ENCODE measurements at regions not wholly inside any gene's neighbourhood (a gene's known extent, or its start where the extent isn't known, plus 50 kb on each side); places are given as distances from the start of the nearest gene placed in this dataset.

DNA sequence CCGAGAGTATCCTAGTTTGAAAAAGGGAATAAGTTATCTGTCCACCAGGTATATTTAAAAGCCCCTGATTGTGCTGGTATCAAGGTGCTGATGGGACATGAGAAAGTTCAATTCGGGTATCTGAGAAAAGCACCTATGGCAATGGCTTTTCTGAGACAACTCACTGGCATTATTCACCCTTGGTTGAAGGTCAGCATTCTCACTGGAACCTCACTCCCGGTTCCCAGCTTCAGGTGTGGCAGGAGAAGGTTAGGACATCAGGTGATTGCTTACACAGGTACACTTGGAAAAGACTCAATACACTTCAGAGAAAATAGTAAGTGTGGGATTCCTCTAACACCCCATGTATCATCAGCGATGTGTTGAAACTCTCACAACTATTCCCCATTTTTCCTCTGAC, 643.1 kb downstream of the INHBA start (continued):
- TF ChIP-seq GLIS3 (CRISPR knock-in tag; IDR thresholded peaks at IDR 0.05) (no peak), BACH2 (CRISPR knock-in tag; IDR thresholded peaks at IDR 0.05; ENCODE audit: borderline replicate concordance) (no peak), TCF4 (CRISPR knock-in tag; IDR thresholded peaks at IDR 0.05; ENCODE audit: borderline replicate concordance) (no peak), ZFP3 (CRISPR knock-in tag; IDR thresholded peaks at IDR 0.05) (no peak), SNAI2 (CRISPR knock-in tag; IDR thresholded peaks at IDR 0.05) (no peak), CSDC2 (CRISPR knock-in tag; IDR thresholded peaks at IDR 0.05) (no peak), ZNF565 (CRISPR knock-in tag; conservative IDR thresholded peaks at IDR 0.05; ENCODE audit: low read depth) (no peak), ISL1 (CRISPR knock-in tag; IDR thresholded peaks at IDR 0.05) (no peak), ZNF70 (CRISPR knock-in tag; IDR thresholded peaks at IDR 0.05) (no peak), PATZ1 (CRISPR knock-in tag; IDR thresholded peaks at IDR 0.05; ENCODE audit: borderline replicate concordance) (no peak), RARB (CRISPR knock-in tag; IDR thresholded peaks at IDR 0.05) (no peak)

DNA sequence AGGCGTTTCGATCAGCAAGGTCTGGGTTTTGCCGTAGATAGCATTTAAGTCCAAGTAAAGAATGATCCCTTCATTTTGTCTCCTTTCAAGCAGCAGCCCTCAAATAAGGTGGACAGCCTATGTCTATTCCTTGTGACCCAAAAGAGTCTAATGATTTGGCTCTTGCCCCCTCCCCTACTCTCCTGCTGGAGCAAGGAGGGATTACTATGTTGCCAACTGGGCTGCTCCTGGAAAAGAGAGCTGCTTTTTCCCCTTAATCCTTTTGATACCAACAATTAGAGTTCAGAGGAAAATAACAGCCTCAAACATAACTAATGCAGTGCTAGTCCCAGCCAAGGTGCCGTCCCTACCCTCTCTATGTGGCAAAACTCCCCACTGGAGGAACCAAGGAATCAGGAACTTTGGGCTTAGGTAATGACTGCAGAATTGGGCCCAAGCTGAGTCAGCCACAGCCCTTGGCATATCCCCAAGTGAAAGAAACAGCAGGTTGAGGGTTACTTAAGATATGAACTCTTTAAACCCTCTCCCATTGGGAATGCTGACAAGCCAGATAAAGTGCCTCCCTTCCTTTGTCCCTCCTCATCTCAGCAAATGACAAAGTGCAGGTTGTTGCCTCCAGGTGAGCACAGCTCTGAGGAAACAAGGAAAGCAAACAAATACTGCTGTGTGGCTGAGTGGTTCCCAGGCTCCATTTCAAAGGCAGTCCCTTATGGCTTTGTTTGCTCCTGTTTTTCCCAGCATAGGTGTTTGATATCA, 643.7 kb downstream of the INHBA start:
- ATAC-seq = no peak
- no peak for TF ChIP-seq OSR1 (CRISPR knock-in tag; IDR thresholded peaks at IDR 0.05)
- TF ChIP-seq ZNF70 (CRISPR knock-in tag; IDR thresholded peaks at IDR 0.05) = no peak
- no peak for TF ChIP-seq ESRRG (CRISPR knock-in tag; IDR thresholded peaks at IDR 0.05)
- TF ChIP-seq ARNTL (CRISPR knock-in tag; IDR thresholded peaks at IDR 0.05; ENCODE audit: borderline replicate concordance, low read depth) = no peak
- TF ChIP-seq, protein P1, sequence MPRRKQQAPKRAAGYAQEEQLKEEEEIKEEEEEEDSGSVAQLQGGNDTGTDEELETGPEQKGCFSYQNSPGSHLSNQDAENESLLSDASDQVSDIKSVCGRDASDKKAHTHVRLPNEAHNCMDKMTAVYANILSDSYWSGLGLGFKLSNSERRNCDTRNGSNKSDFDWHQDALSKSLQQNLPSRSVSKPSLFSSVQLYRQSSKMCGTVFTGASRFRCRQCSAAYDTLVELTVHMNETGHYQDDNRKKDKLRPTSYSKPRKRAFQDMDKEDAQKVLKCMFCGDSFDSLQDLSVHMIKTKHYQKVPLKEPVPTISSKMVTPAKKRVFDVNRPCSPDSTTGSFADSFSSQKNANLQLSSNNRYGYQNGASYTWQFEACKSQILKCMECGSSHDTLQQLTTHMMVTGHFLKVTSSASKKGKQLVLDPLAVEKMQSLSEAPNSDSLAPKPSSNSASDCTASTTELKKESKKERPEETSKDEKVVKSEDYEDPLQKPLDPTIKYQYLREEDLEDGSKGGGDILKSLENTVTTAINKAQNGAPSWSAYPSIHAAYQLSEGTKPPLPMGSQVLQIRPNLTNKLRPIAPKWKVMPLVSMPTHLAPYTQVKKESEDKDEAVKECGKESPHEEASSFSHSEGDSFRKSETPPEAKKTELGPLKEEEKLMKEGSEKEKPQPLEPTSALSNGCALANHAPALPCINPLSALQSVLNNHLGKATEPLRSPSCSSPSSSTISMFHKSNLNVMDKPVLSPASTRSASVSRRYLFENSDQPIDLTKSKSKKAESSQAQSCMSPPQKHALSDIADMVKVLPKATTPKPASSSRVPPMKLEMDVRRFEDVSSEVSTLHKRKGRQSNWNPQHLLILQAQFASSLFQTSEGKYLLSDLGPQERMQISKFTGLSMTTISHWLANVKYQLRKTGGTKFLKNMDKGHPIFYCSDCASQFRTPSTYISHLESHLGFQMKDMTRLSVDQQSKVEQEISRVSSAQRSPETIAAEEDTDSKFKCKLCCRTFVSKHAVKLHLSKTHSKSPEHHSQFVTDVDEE (CRISPR knock-in tag; IDR thresholded peaks at IDR 0.05) = no peak
- TF ChIP-seq PATZ1 (CRISPR knock-in tag; IDR thresholded peaks at IDR 0.05; ENCODE audit: borderline replicate concordance) = no peak
- TF ChIP-seq ZC3H10 (CRISPR knock-in tag; IDR thresholded peaks at IDR 0.05) = no peak
- TF ChIP-seq ZNF8 (CRISPR knock-in tag; IDR thresholded peaks at IDR 0.05) = no peak
- TF ChIP-seq CSDC2 (CRISPR knock-in tag; IDR thresholded peaks at IDR 0.05) = no peak
- no peak for TF ChIP-seq BACH2 (CRISPR knock-in tag; IDR thresholded peaks at IDR 0.05; ENCODE audit: borderline replicate concordance)
- no peak for TF ChIP-seq TOX (CRISPR knock-in tag; IDR thresholded peaks at IDR 0.05; ENCODE audit: borderline replicate concordance)
- TF ChIP-seq CSRNP3 (CRISPR knock-in tag; IDR thresholded peaks at IDR 0.05) = no peak
- TF ChIP-seq ISL1 (CRISPR knock-in tag; IDR thresholded peaks at IDR 0.05) = no peak
- TF ChIP-seq ZNF565 (CRISPR knock-in tag; conservative IDR thresholded peaks at IDR 0.05; ENCODE audit: low read depth) = no peak
- no peak for TF ChIP-seq ZFP30 (CRISPR knock-in tag; IDR thresholded peaks at IDR 0.05)
- TF ChIP-seq SNAI2 (CRISPR knock-in tag; IDR thresholded peaks at IDR 0.05) = no peak
- no peak for TF ChIP-seq ZFP3 (CRISPR knock-in tag; IDR thresholded peaks at IDR 0.05)
- TF ChIP-seq TCF4 (CRISPR knock-in tag; IDR thresholded peaks at IDR 0.05; ENCODE audit: borderline replicate concordance) = no peak

GRCh38 chr7:41054960-41055661, 647.8 kb downstream of the INHBA start:
- no peak for ATAC-seq
- TF ChIP-seq ZNF565 (CRISPR knock-in tag; conservative IDR thresholded peaks at IDR 0.05; ENCODE audit: low read depth) = no peak
- TF ChIP-seq SNAI2 (CRISPR knock-in tag; IDR thresholded peaks at IDR 0.05) = no peak
- no peak for TF ChIP-seq ZC3H10 (CRISPR knock-in tag; IDR thresholded peaks at IDR 0.05)
- no peak for TF ChIP-seq ZFP3 (CRISPR knock-in tag; IDR thresholded peaks at IDR 0.05)
- TF ChIP-seq ZNF8 (CRISPR knock-in tag; IDR thresholded peaks at IDR 0.05) = no peak
- TF ChIP-seq ZFP30 (CRISPR knock-in tag; IDR thresholded peaks at IDR 0.05) = no peak
- no peak for TF ChIP-seq ESRRG (CRISPR knock-in tag; IDR thresholded peaks at IDR 0.05)
- TF ChIP-seq BACH2 (CRISPR knock-in tag; IDR thresholded peaks at IDR 0.05; ENCODE audit: borderline replicate concordance) = no peak
- TF ChIP-seq TCF4 (CRISPR knock-in tag; IDR thresholded peaks at IDR 0.05; ENCODE audit: borderline replicate concordance) = no peak

Measured in SK-N-SH treated with all-trans-retinoic acid at 6 μM for 48 hours (cell line).